Nephron progenitor cell (in vitro differentiated cells): ENCODE measurements at regions not wholly inside any gene's neighbourhood (a gene's known extent, or its start where the extent isn't known, plus 50 kb on each side); places are given as distances from the start of the nearest gene placed in this dataset.

ENCODE experiments used
- DNase-seq: peaks from one replicate; pipeline ENCODE4 v3.0.0; 2021
- H3K27ac Mint-ChIP-seq: 2 replicates; pipeline ENCODE4 v1.8.0; 2021; ENCODE audit warnings: mild to moderate bottlenecking, moderate library complexity, mixed read lengths
- H3K27me3 Mint-ChIP-seq: 2 replicates; pipeline ENCODE4 v1.8.0; 2021; ENCODE audit warnings: mild to moderate bottlenecking, low read depth, mixed read lengths; ENCODE audit not compliant: poor library complexity
- H3K36me3 Mint-ChIP-seq: 2 replicates; pipeline ENCODE4 v1.8.0; 2021; ENCODE audit warnings: low read depth, mixed read lengths
- H3K4me1 Mint-ChIP-seq: 2 replicates; pipeline ENCODE4 v1.8.0; 2021; ENCODE audit warnings: mixed read lengths
- H3K4me3 Mint-ChIP-seq: 2 replicates; pipeline ENCODE4 v1.8.0; 2021; ENCODE audit warnings: mild to moderate bottlenecking, moderate library complexity, mixed read lengths
- H3K9me3 Mint-ChIP-seq: 2 replicates; pipeline ENCODE4 v1.8.0; 2021; ENCODE audit warnings: mild to moderate bottlenecking, moderate library complexity, mixed read lengths
- CTCF ChIP-seq: fragments of 200-600 bp; sonication (generic); IDR thresholded peaks from 2 replicates; pipeline ENCODE4 v1.5.0; 2021; ENCODE audit warnings: antibody characterized with exemption

GRCh38 chr2:239555571-239555905, 154.7 kb upstream of the HDAC4 start:
- no peak for TF ChIP-seq CTCF
- Mint-ChIP-seq H3K4me1 (peaks cover 8% of the 10 kb centered on the region), H3K4me3 (no peak overlapping the region), H3K27me3 (peaks cover 10% of the 10 kb centered on the region), H3K36me3 (no peaks in the 10 kb centered on the region), H3K9me3 (no peaks in the 10 kb centered on the region), H3K27ac (no peak overlapping the region)
- no peak for DNase-seq

GRCh38 chr2:239554766-239555570, 154.1 kb upstream of the HDAC4 start:
- H3K27me3 Mint-ChIP-seq, result peaks cover 10% of the 10 kb centered on the region

GRCh38 chr2:239553376-239554000, 152.7 kb upstream of the HDAC4 start:
- peaks cover 20% of the 10 kb centered on the region for H3K4me1 Mint-ChIP-seq
- H3K36me3 Mint-ChIP-seq, result no peaks in the 10 kb centered on the region
- no peak for TF ChIP-seq CTCF
- no peak overlapping the region for H3K27ac Mint-ChIP-seq
- H3K27me3 Mint-ChIP-seq, result peaks cover 13% of the 10 kb centered on the region
- DNase-seq, result no peak
- H3K4me3 Mint-ChIP-seq, result no peak overlapping the region
- no peaks in the 10 kb centered on the region for H3K9me3 Mint-ChIP-seq

More at GRCh38 chr2:239554766-239555570, 154.1 kb upstream of the HDAC4 start:
- no peaks in the 10 kb centered on the region for H3K9me3 Mint-ChIP-seq
- TF ChIP-seq CTCF, result no peak
- H3K4me3 Mint-ChIP-seq, result no peak overlapping the region
- H3K4me1 Mint-ChIP-seq, result peaks cover 8% of the 10 kb centered on the region
- no peak overlapping the region for H3K27ac Mint-ChIP-seq
- no peaks in the 10 kb centered on the region for H3K36me3 Mint-ChIP-seq
- DNase-seq, result no peak

- DNase-seq, result no peak
- Mint-ChIP-seq H3K27ac (no peak overlapping the region), H3K9me3 (no peaks in the 10 kb centered on the region), H3K4me1 (peaks cover 27% of the 10 kb centered on the region), H3K36me3 (no peaks in the 10 kb centered on the region), H3K27me3 (peaks cover 10% of the 10 kb centered on the region), H3K4me3 (no peak overlapping the region)
- no peak for TF ChIP-seq CTCF
These were observed 151.6 kb upstream of the HDAC4 start for GRCh38 chr2:239552213-239552926.

GRCh38 chr2:239551206-239551605, 150.4 kb upstream of the HDAC4 start:
- H3K27me3 Mint-ChIP-seq, result peaks cover 10% of the 10 kb centered on the region
- no peak for TF ChIP-seq CTCF
- H3K27ac Mint-ChIP-seq, result no peak overlapping the region
- peaks cover 29% of the 10 kb centered on the region for H3K4me1 Mint-ChIP-seq
- H3K36me3 Mint-ChIP-seq, result no peaks in the 10 kb centered on the region
- no peaks in the 10 kb centered on the region for H3K9me3 Mint-ChIP-seq
- DNase-seq, result no peak
- H3K4me3 Mint-ChIP-seq, result no peak overlapping the region
